HepG2 (cell line): ENCODE measurements at regions not wholly inside any gene's neighbourhood (a gene's known extent, or its start where the extent isn't known, plus 50 kb on each side); places are given as distances from the start of the nearest gene placed in this dataset.

Experiments used
- ATF3 ChIP-seq: sonication (generic); formaldehyde crosslinking; IDR thresholded peaks from 2 replicates; pipeline ENCODE4 v1.4.0; 2020; ENCODE audit warnings: missing genetic modification reagents
- ELF1 ChIP-seq: sonication (generic); formaldehyde crosslinking; IDR thresholded peaks from 2 replicates; pipeline ENCODE4 v1.4.0; 2020; ENCODE audit warnings: missing genetic modification reagents
- FOXA1 ChIP-seq, 2 experiments: fragments of 450-650 bp in 1 of 2; sonication (generic) in 1 of 2; formaldehyde crosslinking in 1 of 2; IDR thresholded peaks; 2 replicates each; pipeline versions ENCODE4 v1.4.0 to v1.6.1; 2016 to 2020; ENCODE audit warnings: missing genetic modification reagents in 1 of 2
- HMGXB4 ChIP-seq, 2 experiments: sonication (generic) in 1 of 2; formaldehyde crosslinking in 1 of 2; IDR thresholded peaks; 2 replicates each; pipeline versions ENCODE4 v1.4.0 to v1.6.1; 2018 to 2020; ENCODE audit warnings: missing genetic modification reagents in 2 of 2, borderline replicate concordance in 1 of 2, low read depth in 1 of 2, mild to moderate bottlenecking in 1 of 2, missing biosample characterization in 1 of 2
- KAT7 ChIP-seq: IDR thresholded peaks from 2 replicates; pipeline ENCODE4 v1.6.1; 2018; ENCODE audit warnings: borderline replicate concordance, missing compliant biosample characterization
- MED8 ChIP-seq: sonication (generic); formaldehyde crosslinking; IDR thresholded peaks from 2 replicates; pipeline ENCODE4 v1.8.1; 2023; ENCODE audit warnings: mild to moderate bottlenecking, missing genetic modification reagents; ENCODE audit not compliant: insufficient replicate concordance
- NR2F2 ChIP-seq: IDR thresholded peaks from 2 replicates; pipeline ENCODE4 v1.6.1; 2012; ENCODE audit warnings: low read depth, inconsistent platforms, borderline replicate concordance
- RNF219 ChIP-seq: sonication (generic); formaldehyde crosslinking; IDR thresholded peaks from 2 replicates; pipeline ENCODE4 v1.5.0; 2020; ENCODE audit warnings: mild to moderate bottlenecking, missing genetic modification reagents
- SIN3A ChIP-seq: IDR thresholded peaks from 2 replicates; pipeline ENCODE4 v1.6.1; 2011; ENCODE audit warnings: low read depth, mild to moderate bottlenecking, control low read depth, low read length, borderline replicate concordance
- SMC3 ChIP-seq: IDR thresholded peaks from 2 replicates; pipeline ENCODE4 v1.6.1; 2011; ENCODE audit warnings: low read length, improper control_type of control experiment
- SPEN ChIP-seq: sonication (generic); formaldehyde crosslinking; IDR thresholded peaks from 2 replicates; pipeline ENCODE4 v1.5.1; 2020; ENCODE audit warnings: low read depth, mild to moderate bottlenecking, missing genetic modification reagents
- THRA ChIP-seq: sonication (generic); formaldehyde crosslinking; IDR thresholded peaks from 2 replicates; pipeline ENCODE4 v1.4.0; 2020; ENCODE audit warnings: missing genetic modification reagents, borderline replicate concordance
- ZNF609 ChIP-seq: sonication (generic); formaldehyde crosslinking; IDR thresholded peaks from 2 replicates; pipeline ENCODE4 v1.4.0; 2020; ENCODE audit warnings: mild to moderate bottlenecking, missing genetic modification reagents, borderline replicate concordance
- ZXDC ChIP-seq: sonication (generic); formaldehyde crosslinking; IDR thresholded peaks from 2 replicates; pipeline ENCODE4 v1.5.0; 2020; ENCODE audit warnings: mild to moderate bottlenecking, missing genetic modification reagents

- TF ChIP-seq ZXDC: no peak
- TF ChIP-seq SMC3: peak; percentile 18; the same call in 1 of the 2 replicates
- 0 out of 2 replicates have a peak, but pooled peaks have one; percentile 21 for TF ChIP-seq SIN3A
- TF ChIP-seq ELF1: peak; percentile 48; the same call in 1 of the 2 replicates
- no peak for TF ChIP-seq SPEN (CRISPR knock-in tag)
- no peak for TF ChIP-seq MED8 (CRISPR knock-in tag)
- TF ChIP-seq ZNF609 (CRISPR knock-in tag): no peak
- no peak for TF ChIP-seq RNF219 (CRISPR knock-in tag)
- no peak for TF ChIP-seq FOXA1 (IDR thresholded peaks at IDR 0.05)
- TF ChIP-seq FOXA1 (CRISPR knock-in tag; IDR thresholded peaks at IDR 0.05): no peak
- no peak for TF ChIP-seq KAT7 (CRISPR knock-in tag)
- no peak for TF ChIP-seq ATF3 (CRISPR knock-in tag)
- 0 out of 4 replicates have a peak, but pooled peaks of 1 of the 2 experiments have one; percentile 2 for TF ChIP-seq HMGXB4 (CRISPR knock-in tag; IDR thresholded peaks at IDR 0.05; ENCODE audit: borderline replicate concordance in 1 of 2, low read depth in 1 of 2)
- TF ChIP-seq NR2F2: no peak
- TF ChIP-seq THRA: no peak
- TF ChIP-seq, all 625 proteins: peak for 26
Observed at GRCh38 chr15:62392376-62392775, 227.3 kb upstream of the C2CD4B start (continued).
